HAP-1 (cell line): ENCODE measurements at regions not wholly inside any gene's neighbourhood (a gene's known extent, or its start where the extent isn't known, plus 50 kb on each side); places are given as distances from the start of the nearest gene placed in this dataset.

Experiments
- DNase-seq, 2 experiments: peaks; one replicate each; pipeline ENCODE4 v3.0.0-alpha.2; 2016 to 2020; ENCODE audit warnings: low spot score in 2 of 2
- H3K27me3 ChIP-seq: fragments of 250-450 bp; sonication (Bioruptor Pico); 2 replicates; pipeline ENCODE4 v1.5.1; 2020; ENCODE audit warnings: low read depth, mild to moderate bottlenecking, moderate library complexity
- H3K36me3 ChIP-seq: fragments of 250-450 bp; sonication (Bioruptor Pico); replicated peaks from 2 replicates; pipeline ENCODE4 v1.5.1; 2020; ENCODE audit warnings: mild to moderate bottlenecking
- H3K4me1 ChIP-seq: fragments of 250-450 bp; sonication (Bioruptor Pico); 2 replicates; pipeline ENCODE4 v1.5.1; 2020; ENCODE audit warnings: mild to moderate bottlenecking
- H3K4me3 ChIP-seq: fragments of 250-450 bp; sonication (Bioruptor Pico); 2 replicates; pipeline ENCODE4 v1.5.1; 2020; ENCODE audit warnings: mild to moderate bottlenecking, moderate library complexity
- H3K9me3 ChIP-seq: fragments of 250-450 bp; sonication (Bioruptor Pico); 2 replicates; pipeline ENCODE4 v1.5.1; 2020; ENCODE audit warnings: mild to moderate bottlenecking, moderate library complexity
- in situ Hi-C: fragments of 300-500 bp; cut with MboI; formaldehyde crosslinking; loops from 3 replicates; pipeline ENCODE4 v1.14.3; 2020; ENCODE audit warnings: low sequenced_read_pairs, inconsistent platforms, mixed read lengths

DNA sequence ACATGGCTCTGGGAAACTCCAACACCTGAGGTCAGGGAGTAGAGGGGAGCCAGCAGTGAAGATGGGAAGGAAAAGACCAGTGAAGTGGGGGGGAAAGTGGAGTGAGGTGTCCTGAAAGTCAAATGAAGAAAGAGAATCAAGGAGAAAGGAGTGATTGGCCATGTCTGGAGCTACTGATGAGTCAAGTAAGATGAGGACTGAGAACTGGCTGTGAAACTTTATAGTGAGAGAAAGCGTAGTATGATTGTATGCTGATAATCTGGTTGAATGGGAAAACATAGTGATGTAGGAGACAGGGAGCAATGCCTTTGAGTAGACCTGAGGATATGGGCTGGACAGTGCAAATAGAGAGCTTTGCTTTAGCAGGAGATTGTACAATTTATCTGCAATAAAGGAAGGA, 183.6 kb upstream of the GMDS start:
- Histone ChIP-seq H3K4me1 (no peaks in the 10 kb centered on the region), H3K9me3 (no peaks in the 10 kb centered on the region), H3K27me3 (0 out of 2 replicates have a peak, but pooled peaks cover 2% of the 10 kb centered on the region), H3K36me3 (no peaks in the 10 kb centered on the region), H3K4me3 (no peak overlapping the region)
- DNase-seq: no peak
- in situ Hi-C loops: no loop called here

DNA sequence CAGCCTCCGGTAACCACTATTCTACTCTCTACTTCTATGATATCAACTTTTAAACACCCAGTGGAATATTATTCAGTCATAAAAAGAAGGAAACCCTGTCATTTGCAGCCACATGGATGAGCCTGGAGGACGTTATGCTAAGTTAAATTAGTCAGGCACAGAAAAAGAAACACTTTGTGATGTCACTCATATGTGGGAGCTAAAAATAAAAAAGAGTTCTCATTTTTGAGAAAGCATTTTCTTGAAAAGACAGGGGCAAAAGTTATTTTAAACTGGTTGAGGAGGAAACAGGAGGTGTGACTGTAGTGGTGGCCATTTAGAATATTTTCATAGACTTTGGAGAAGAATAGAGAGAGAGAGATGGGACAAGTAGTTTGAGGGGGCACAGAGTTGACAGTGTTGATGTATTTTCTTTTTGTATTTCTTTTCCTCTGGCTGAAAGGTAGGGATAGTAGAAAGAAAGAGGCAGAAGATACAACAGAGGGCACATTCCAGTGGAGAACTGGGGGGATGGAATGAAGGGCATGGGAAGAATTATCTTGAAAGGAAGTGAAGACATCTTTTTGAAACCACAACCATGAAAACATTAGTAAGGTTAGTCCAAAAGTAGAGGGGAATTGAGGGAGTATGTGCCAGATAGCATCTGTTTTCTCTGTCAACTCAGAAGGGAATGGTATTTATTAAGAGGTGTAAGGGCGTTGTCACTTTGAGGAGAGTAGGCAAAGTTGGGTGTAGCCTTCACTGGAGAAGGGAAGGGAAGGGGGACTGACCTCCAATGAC, 181.3 kb upstream of the GMDS start:
- no peaks in the 10 kb centered on the region for H3K9me3 ChIP-seq
- no peaks in the 10 kb centered on the region for H3K36me3 ChIP-seq
- 0 out of 2 replicates have a peak, but pooled peaks cover 2% of the 10 kb centered on the region for H3K27me3 ChIP-seq
- DNase-seq: no peak
- H3K4me1 ChIP-seq: no peaks in the 10 kb centered on the region
- in situ Hi-C loops: no loop called here
- no peak overlapping the region for H3K4me3 ChIP-seq

DNA sequence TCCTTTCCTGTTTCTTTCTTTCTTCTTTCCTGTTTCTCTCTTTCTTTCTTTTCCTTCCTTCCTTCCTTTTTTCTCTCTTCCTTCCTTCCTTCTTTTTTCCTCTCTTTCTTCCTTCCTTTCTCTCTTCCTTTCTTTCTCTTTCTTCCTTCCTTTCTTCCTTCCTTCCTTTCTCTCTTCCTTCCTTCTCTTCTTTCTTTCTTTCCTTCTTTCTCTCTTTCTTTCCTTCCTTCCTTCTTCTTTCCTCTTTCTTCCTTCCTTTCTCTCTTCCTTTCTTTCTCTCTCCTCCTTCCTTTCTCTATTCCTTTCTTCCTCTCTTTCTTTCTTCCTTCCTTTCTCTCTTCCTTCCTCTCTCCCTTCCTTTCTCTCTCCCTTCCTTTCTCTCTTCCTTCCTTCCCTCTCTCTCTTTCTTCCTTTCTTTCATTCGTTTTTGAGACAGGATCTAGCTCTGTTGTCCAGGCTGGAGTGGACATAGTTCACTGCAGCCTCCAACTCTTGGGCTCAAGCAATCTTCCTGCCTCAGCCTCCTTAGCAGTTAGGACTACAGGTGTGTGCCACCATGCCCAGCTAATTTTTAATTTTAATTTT, 170.8 kb upstream of the GMDS start:
- in situ Hi-C loops: no loop called here
- DNase-seq: no peak
- Histone ChIP-seq H3K4me1 (no peaks in the 10 kb centered on the region), H3K27me3 (no peaks in the 10 kb centered on the region), H3K36me3 (no peaks in the 10 kb centered on the region), H3K4me3 (no peak overlapping the region), H3K9me3 (no peaks in the 10 kb centered on the region)

DNA sequence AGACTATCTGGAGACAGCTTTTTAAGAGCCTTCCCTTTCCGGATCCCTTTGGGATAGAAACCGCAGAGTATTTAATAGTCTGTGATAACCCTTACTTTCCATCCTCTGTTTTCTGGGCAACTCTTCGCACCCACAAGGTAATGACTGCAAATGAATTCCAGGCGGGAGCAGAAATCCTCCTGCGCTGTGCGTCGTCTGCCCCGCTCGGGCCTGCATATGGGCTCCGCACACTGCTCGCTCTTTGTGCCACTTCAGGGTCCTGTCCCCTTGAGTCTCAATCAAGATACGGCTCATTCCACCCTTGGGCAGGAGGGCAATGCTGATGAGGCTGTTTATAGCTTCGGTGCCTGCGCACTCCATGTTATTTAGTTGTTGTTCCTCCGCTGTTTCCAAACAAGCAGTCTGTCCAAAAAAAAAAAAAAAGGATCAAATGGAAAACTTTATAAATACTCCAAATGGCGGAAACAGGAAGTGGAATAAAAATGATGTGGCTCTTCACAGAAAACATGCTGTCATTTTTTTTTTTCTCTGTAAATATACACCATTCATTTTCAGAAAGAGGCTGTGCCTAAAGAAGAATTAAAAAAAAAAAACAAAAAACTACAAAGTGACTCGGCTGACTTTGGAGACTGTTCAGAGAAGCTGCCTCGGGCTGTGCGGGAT, 169.6 kb upstream of the GMDS start:
- no peak for DNase-seq
- no peaks in the 10 kb centered on the region for H3K27me3 ChIP-seq
- in situ Hi-C loops: no loop called here
- H3K9me3 ChIP-seq: no peaks in the 10 kb centered on the region
- H3K4me3 ChIP-seq: no peak overlapping the region
- H3K4me1 ChIP-seq: no peaks in the 10 kb centered on the region
- H3K36me3 ChIP-seq: no peaks in the 10 kb centered on the region

DNA sequence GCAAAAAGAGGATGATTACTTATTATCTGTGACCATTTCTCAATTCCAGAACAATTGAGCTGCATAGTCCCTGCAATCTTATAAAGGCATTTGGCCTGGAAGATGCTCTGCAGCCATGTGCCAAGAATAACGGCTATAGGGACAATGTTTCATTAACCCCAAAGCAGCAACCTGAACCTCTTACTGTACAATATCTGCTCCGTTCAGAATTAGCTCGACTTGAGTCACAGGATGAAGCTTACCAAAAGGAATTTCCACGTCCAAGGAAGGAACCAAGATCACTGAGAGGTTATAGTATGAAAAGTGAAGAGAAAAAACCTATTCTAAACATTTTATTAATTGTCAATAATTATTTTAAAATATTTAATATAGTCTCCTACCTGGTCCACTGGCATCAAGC, 167.3 kb upstream of the GMDS start:
- no peaks in the 10 kb centered on the region for H3K4me1 ChIP-seq
- H3K36me3 ChIP-seq: no peaks in the 10 kb centered on the region
- H3K9me3 ChIP-seq: no peaks in the 10 kb centered on the region
- in situ Hi-C loops: no loop called here
- DNase-seq: no peak
- H3K4me3 ChIP-seq: no peak overlapping the region
- H3K27me3 ChIP-seq: no peaks in the 10 kb centered on the region

DNA sequence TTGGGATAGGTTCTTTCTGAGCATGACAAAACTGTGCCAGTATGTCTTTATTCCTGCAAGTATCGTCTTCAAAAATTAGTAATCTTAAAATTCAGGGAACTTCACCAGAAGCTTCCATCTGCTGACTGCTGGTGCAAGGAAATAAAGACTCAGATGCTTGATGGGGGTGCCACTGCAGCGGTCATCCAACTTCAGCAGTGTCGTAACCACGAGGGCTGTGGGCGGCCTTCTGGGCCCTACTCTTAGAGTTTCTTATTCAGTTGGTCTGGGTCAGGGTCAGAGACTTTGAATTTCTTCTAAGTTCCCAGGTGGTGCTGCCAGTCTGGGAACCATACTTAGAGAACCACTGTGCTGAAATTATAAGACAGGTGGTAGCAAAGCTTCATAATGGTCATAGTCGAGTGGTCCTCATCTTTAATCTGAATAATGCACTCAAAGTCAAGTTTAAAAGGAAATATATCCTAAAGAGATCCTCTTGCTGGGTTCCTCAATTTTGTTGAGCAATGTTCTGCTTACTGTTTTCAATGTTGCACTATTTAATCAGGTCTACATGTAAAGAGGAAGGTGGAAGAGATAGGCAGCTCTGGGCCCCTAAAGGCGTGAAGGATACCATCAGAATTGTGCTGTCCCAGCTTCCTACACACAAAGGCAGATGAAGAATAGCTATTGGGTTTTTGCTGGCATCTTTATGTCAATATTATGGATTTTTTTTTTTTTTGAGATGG, 165.4 kb upstream of the GMDS start:
- Histone ChIP-seq H3K4me3 (no peak overlapping the region), H3K36me3 (no peaks in the 10 kb centered on the region), H3K9me3 (no peaks in the 10 kb centered on the region), H3K27me3 (no peaks in the 10 kb centered on the region), H3K4me1 (no peaks in the 10 kb centered on the region)
- DNase-seq: no peak
- in situ Hi-C loops: no loop called here

DNA sequence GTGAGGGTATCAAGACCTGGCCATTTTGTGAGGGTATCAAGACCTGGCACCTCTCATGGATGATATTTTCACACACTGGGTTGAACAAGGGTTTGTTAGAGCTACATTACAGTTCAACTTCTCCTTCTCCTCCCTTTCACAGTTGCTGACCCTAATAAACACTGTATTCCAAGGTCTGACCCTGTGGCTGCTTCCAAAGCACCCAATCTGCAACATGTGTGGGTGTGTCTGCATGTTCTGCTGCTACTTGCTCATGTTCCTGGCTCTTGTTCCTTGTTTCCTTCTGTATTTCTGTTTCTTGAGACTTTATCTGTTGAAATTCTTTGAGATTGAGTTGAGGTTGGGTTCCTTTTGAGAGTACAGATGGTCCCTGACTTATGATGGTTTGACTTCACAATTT, 162.1 kb upstream of the GMDS start:
- Histone ChIP-seq H3K36me3 (no peaks in the 10 kb centered on the region), H3K9me3 (no peaks in the 10 kb centered on the region), H3K4me3 (no peak overlapping the region), H3K4me1 (no peaks in the 10 kb centered on the region), H3K27me3 (no peaks in the 10 kb centered on the region)
- no peak for DNase-seq
- in situ Hi-C loops: no loop called here

DNA sequence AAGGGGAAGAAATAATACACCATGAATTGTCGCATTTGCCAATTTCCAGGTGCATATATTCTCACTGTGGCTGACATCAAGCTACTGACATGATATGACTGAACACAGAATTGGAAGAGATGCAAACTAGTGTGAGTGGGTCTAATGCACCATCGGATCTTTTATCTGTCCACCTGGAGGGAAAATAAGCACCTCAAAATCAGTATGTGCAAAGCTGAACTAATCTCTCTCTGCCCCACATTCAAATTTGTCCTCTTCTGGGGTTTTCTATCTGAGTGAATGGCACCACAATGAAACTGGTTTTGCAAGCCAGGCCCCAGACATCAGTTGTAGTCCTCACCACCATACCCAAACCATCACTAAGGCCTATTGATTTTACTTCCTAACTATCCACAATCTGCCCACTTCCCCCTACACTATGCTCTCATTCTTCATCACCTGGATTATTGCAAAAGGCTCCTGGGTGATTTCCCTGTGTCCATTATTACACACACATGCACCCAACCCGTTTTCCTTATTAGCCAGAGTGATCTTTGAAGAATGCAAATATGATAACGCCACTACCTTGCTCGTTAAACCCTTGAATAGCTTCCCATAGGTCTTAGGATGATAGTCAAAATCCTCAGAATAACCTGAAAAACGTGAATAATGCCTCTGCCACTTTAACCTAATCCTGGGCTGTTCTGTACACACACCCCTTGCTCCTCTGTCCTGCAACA, 159.0 kb upstream of the GMDS start:
- H3K27me3 ChIP-seq: no peaks in the 10 kb centered on the region
- H3K4me1 ChIP-seq: no peaks in the 10 kb centered on the region
- no peaks in the 10 kb centered on the region for H3K9me3 ChIP-seq
- H3K4me3 ChIP-seq: no peak overlapping the region
- in situ Hi-C loops: no loop called here
- H3K36me3 ChIP-seq: no peaks in the 10 kb centered on the region
- DNase-seq: no peak

DNA sequence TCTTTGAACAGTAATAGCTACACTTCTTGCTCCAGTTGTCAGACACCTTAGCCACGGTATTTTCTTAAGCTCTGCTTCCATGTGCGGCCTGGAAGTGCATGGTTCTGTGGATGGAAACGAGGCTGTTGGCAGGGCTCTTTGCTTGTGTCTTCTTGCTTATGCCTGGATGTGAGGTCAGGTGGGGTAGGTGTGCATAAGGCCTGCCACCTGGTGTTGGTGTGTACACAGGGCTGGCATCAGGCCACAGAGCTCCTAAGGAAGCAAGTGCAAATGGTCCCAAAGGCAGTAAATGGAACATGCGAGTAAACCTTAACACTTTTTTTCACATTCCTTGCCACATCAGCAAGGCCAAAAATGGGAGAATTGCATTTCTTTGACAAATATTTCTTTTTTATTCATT, 158.1 kb upstream of the GMDS start:
- Histone ChIP-seq H3K4me1 (no peaks in the 10 kb centered on the region), H3K27me3 (no peaks in the 10 kb centered on the region), H3K36me3 (no peaks in the 10 kb centered on the region), H3K4me3 (no peak overlapping the region), H3K9me3 (no peaks in the 10 kb centered on the region; the same call in 1 of the 2 replicates)
- in situ Hi-C loops: no loop called here
- DNase-seq: no peak

DNA sequence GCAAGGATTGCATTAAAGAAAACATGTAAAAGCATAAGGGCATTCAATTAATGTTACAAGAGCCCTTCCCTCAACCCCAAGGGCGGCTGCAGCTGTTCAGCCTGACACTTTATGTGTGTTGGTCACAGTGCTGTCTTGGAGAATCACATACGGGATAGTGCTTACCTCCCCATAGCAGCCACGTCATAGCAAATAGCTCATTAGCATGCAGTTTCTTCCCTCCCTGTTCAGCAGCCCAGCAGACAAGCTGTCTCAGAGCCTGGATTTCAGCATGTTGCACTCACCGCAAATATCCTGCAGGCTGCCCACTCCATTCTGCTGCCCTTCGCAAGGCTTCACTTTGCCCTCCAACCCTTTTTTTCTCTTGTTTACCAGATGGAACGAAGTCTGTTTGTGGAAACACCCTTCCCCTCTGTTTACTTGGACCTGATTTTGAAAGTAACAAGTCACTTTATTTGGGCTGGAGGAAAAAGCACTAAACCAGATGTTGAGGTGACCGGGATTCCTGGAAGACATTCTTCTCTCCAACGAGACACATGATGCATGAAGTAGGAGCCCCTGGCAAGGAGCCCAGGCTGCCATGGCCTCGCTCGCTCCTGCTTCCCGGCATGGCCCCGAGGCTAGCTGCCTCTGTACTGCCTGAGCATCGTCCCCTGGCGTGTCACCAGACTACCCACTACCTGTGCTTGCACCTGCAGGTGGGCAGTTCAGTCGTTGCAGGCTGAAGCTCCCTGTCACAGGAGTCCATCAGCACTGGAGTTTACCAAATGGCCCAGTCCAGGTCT, 151.6 kb upstream of the GMDS start:
- DNase-seq: no peak
- Histone ChIP-seq H3K4me3 (no peak overlapping the region), H3K9me3 (no peaks in the 10 kb centered on the region; the same call in 1 of the 2 replicates), H3K36me3 (no peaks in the 10 kb centered on the region), H3K4me1 (no peaks in the 10 kb centered on the region), H3K27me3 (no peaks in the 10 kb centered on the region)
- in situ Hi-C loops: no loop called here

DNA sequence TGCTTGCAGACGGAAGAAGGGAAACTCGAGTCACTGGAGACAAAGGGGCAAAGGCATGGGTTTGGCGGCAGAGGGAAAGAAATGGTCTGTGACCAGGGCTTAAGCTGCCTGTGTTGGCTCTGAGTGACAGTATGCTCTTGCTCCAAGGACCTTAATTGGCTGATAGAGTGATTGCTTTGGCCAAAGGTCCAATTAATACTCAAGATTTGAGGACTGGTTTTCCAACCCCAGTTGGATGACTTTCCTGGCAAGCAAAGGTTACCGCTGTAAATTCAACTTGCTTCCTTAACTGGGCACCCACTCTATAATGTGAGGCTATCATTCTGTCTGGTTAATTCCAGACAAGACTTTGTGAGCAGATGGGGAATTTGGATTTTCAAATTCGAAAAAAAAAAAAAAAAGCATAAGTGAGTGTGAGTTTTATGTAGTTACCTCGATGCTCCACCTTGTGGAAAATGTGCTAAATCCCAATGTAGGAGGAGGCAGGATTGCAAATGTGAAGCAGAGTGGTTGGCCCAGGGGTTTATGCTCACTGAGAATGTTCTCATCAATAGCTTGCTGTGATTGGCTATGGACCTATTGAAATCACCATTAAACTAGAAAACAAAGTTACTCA, 150.7 kb upstream of the GMDS start:
- no peaks in the 10 kb centered on the region; the same call in 1 of the 2 replicates for H3K9me3 ChIP-seq
- DNase-seq: no peak
- H3K4me1 ChIP-seq: no peaks in the 10 kb centered on the region
- no peaks in the 10 kb centered on the region for H3K36me3 ChIP-seq
- no peak overlapping the region for H3K4me3 ChIP-seq
- in situ Hi-C loops: no loop called here
- no peaks in the 10 kb centered on the region for H3K27me3 ChIP-seq

DNA sequence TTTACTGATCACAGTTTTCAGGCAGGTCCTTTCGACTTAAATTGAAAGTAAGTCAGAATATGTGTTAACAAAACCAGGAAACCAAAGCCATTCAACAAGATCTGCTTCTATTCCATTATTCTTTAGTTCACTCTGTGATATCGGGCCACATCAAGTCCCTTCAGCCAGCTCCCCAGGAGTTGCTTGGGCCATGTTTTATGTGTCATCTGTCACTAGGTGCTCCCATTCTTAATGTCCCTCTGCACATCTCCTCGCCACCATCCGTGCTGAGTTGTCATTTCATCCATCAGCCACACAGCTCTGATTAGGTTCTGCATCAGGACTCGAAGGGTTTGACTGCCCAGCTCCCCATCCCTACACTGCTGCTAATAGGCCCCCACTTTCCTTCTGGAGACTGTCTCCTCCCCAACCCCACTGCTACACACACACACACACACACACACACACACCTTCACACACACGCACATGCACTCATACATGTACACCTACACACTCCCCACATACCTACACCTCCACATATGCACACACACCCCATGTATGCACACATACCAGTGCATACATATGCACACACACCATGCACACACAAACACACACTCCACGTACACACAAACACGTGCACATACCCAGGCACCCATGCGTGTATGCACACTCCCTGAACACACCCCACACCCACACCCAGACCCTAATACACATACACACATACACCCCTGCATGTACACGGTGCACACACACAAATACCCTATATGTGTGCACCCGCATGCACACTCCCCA, 143.3 kb upstream of the GMDS start:
- in situ Hi-C loops: no loop called here
- no peaks in the 10 kb centered on the region for H3K9me3 ChIP-seq
- no peaks in the 10 kb centered on the region; the same call in 1 of the 2 replicates for H3K27me3 ChIP-seq
- no peak for DNase-seq
- H3K4me1 ChIP-seq: no peaks in the 10 kb centered on the region
- no peaks in the 10 kb centered on the region for H3K36me3 ChIP-seq
- H3K4me3 ChIP-seq: no peak overlapping the region
